ENCODE measurements at regions not wholly inside any gene's neighbourhood (a gene's known extent, or its start where the extent isn't known, plus 50 kb on each side); places are given as distances from the start of the nearest gene placed in this dataset.

GRCh38 chr2:226420646-226421045, 379.0 kb downstream of the IRS1 start:
- TF ChIP-seq, protein P1, sequence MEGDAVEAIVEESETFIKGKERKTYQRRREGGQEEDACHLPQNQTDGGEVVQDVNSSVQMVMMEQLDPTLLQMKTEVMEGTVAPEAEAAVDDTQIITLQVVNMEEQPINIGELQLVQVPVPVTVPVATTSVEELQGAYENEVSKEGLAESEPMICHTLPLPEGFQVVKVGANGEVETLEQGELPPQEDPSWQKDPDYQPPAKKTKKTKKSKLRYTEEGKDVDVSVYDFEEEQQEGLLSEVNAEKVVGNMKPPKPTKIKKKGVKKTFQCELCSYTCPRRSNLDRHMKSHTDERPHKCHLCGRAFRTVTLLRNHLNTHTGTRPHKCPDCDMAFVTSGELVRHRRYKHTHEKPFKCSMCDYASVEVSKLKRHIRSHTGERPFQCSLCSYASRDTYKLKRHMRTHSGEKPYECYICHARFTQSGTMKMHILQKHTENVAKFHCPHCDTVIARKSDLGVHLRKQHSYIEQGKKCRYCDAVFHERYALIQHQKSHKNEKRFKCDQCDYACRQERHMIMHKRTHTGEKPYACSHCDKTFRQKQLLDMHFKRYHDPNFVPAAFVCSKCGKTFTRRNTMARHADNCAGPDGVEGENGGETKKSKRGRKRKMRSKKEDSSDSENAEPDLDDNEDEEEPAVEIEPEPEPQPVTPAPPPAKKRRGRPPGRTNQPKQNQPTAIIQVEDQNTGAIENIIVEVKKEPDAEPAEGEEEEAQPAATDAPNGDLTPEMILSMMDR (IDR thresholded peaks at IDR 0.05) = no peak
- Histone ChIP-seq H3K27ac (ENCODE audit: low read depth in 1 of 2, low read length in 2 of 2) (no peak overlapping the region), H3K4me1 (ENCODE audit: insufficient read depth, low read length) (peaks cover 7% of the 10 kb centered on the region), H3K9me3 (ENCODE audit: control insufficient read depth in 1 of 2, insufficient read depth in 1 of 2, low read length in 2 of 2) (no peaks in the 10 kb centered on the region), H3K27me3 (ENCODE audit: control insufficient read depth in 1 of 2, insufficient read depth in 2 of 2, low read length in 2 of 2) (no peaks in the 10 kb centered on the region), H3K36me3 (ENCODE audit: insufficient read depth, low read length) (no peaks in the 10 kb centered on the region), H3K4me3 (ENCODE audit: low read length) (no peak overlapping the region)
- no peaks in the 10 kb centered on the region for H3K27me3 Mint-ChIP-seq
- DNase-seq = no peak
- no peak for ATAC-seq (ENCODE audit: poor library complexity)
- H3K4me1 Mint-ChIP-seq (ENCODE audit: low read depth) = peaks cover 10% of the 10 kb centered on the region
- ChIA-PET CTCF (no interaction called here), POLR2A (no interaction called here)
- intact Hi-C loops (cut with DNase I, micrococcal nuclease) = no loop called here
- no peak overlapping the region for H3K4me3 Mint-ChIP-seq
- no peak overlapping the region for H3K27ac Mint-ChIP-seq
- H3K36me3 Mint-ChIP-seq (ENCODE audit: low read depth) = no peaks in the 10 kb centered on the region
- H3K9me3 Mint-ChIP-seq = no peaks in the 10 kb centered on the region

DNA sequence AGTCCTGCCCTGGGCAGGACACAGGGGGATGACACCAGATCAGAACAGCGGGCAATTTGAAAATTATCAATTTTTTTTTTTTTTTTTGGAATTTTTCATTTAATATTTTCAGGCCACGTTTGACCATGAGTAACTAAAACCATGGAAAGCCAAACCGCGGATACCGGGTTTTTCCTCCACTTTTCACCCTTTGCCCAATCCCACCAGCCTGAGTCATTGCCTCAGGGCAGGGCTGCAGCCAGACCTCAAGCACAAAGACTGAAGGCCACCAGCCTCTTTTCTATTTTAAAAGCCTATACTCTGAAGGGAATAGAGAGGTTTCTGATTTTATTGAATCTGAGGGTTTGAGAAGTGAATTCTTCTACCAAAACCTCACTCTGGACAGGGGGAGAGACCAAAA, 381.1 kb downstream of the IRS1 start:
- peaks cover 2% of the 10 kb centered on the region for H3K4me1 ChIP-seq (ENCODE audit: insufficient read depth, low read length)
- peaks cover 10% of the 10 kb centered on the region for H3K27me3 Mint-ChIP-seq
- no peak overlapping the region for H3K27ac Mint-ChIP-seq
- H3K4me3 ChIP-seq (ENCODE audit: low read length) = no peak overlapping the region
- CTCF ChIA-PET = no interaction called here
- POLR2A ChIA-PET = no interaction called here
- no peaks in the 10 kb centered on the region for H3K9me3 ChIP-seq (ENCODE audit: control insufficient read depth in 1 of 2, insufficient read depth in 1 of 2, low read length in 2 of 2)
- no peaks in the 10 kb centered on the region for H3K27me3 ChIP-seq (ENCODE audit: control insufficient read depth in 1 of 2, insufficient read depth in 2 of 2, low read length in 2 of 2)
- ATAC-seq (ENCODE audit: poor library complexity) (no peak), DNase-seq (no peak)
- peaks cover 5% of the 10 kb centered on the region for H3K4me1 Mint-ChIP-seq (ENCODE audit: low read depth)
- no peaks in the 10 kb centered on the region for H3K9me3 Mint-ChIP-seq
- no peaks in the 10 kb centered on the region for H3K36me3 Mint-ChIP-seq (ENCODE audit: low read depth)
- no peak overlapping the region for H3K4me3 Mint-ChIP-seq
- intact Hi-C loops (cut with DNase I, micrococcal nuclease) = no loop called here
- TF ChIP-seq, protein P1 (IDR thresholded peaks at IDR 0.05) = no peak
- no peak overlapping the region for H3K27ac ChIP-seq (ENCODE audit: low read depth in 1 of 2, low read length in 2 of 2)
- H3K36me3 ChIP-seq (ENCODE audit: insufficient read depth, low read length) = no peaks in the 10 kb centered on the region

DNA sequence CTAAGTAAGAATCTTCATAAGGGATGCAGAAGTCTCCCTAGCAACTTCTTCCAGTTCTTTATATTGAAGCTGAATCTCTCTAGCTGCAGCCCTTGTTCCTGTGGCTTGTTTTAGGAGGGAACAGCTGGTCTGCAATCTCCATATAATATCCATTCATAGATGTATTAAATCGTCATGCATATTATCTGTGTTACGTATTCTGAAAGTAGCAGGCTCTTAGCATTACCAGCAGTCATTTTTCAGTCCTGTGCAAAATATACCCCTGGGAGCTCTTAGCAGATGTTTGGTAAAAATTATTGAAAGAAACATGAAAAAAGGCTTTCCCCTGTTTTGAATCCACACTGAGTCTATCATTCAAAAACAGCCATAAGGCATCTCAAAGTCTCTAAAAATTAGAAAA, 385.3 kb downstream of the IRS1 start:
- no peak overlapping the region for H3K4me3 ChIP-seq (ENCODE audit: low read length)
- peaks cover 0 to 1% of the 10 kb centered on the region in 2 experiments for H3K27me3 ChIP-seq (ENCODE audit: control insufficient read depth in 1 of 2, insufficient read depth in 2 of 2, low read length in 2 of 2)
- Mint-ChIP-seq H3K36me3 (ENCODE audit: low read depth) (no peaks in the 10 kb centered on the region), H3K4me3 (no peak overlapping the region), H3K27me3 (peaks cover 11% of the 10 kb centered on the region), H3K4me1 (ENCODE audit: low read depth) (no peaks in the 10 kb centered on the region), H3K27ac (no peak overlapping the region), H3K9me3 (no peaks in the 10 kb centered on the region)
- no peaks in the 10 kb centered on the region for H3K36me3 ChIP-seq (ENCODE audit: insufficient read depth, low read length)
- ChIA-PET CTCF (no interaction called here), POLR2A (no interaction called here)
- no peaks in the 10 kb centered on the region for H3K4me1 ChIP-seq (ENCODE audit: insufficient read depth, low read length)
- TF ChIP-seq, protein P1 (IDR thresholded peaks at IDR 0.05) = no peak
- DNase-seq (no peak), ATAC-seq (ENCODE audit: poor library complexity) (no peak)
- intact Hi-C loops (cut with DNase I, micrococcal nuclease) = no loop called here
- no peaks in the 10 kb centered on the region for H3K9me3 ChIP-seq (ENCODE audit: control insufficient read depth in 1 of 2, insufficient read depth in 1 of 2, low read length in 2 of 2)
- no peak overlapping the region for H3K27ac ChIP-seq (ENCODE audit: low read depth in 1 of 2, low read length in 2 of 2)
